GM23338 (cell line): ENCODE measurements at regions not wholly inside any gene's neighbourhood (a gene's known extent, or its start where the extent isn't known, plus 50 kb on each side); places are given as distances from the start of the nearest gene placed in this dataset.

Experiments used
- CREB1 ChIP-seq: fragments of 250-450 bp; sonication (Bioruptor Pico); IDR thresholded peaks from 2 replicates; pipeline ENCODE4 v1.5.0; 2020; ENCODE audit warnings: low read depth, mild to moderate bottlenecking, moderate library complexity
- EZH2 ChIP-seq: fragments of 200-600 bp; sonication (generic); IDR thresholded peaks from one replicate; pipeline ENCODE4 v1.8.0; 2017; ENCODE audit warnings: antibody characterized with exemption, mild to moderate bottlenecking, low read depth; ENCODE audit not compliant: unreplicated experiment
- EZH2phosphoT487 ChIP-seq: fragments of 200-600 bp; sonication (generic); IDR thresholded peaks from one replicate; pipeline ENCODE4 v1.8.1; 2018; ENCODE audit warnings: antibody characterized with exemption; ENCODE audit not compliant: unreplicated experiment
- JUNB ChIP-seq: IDR thresholded peaks from one replicate; pipeline ENCODE4 v1.6.1; 2016; ENCODE audit warnings: antibody characterized with exemption; ENCODE audit not compliant: unreplicated experiment
- NANOG ChIP-seq: IDR thresholded peaks from 2 replicates; pipeline ENCODE4 v1.6.1; 2016; ENCODE audit warnings: antibody characterized with exemption, borderline replicate concordance
- POLR2AphosphoS5 ChIP-seq: IDR thresholded peaks from 2 replicates; pipeline ENCODE4 v1.6.1; 2016; ENCODE audit warnings: antibody characterized with exemption, low read depth
- STAT1 ChIP-seq: IDR thresholded peaks from one replicate; pipeline ENCODE4 v1.6.1; 2016; ENCODE audit warnings: antibody characterized with exemption; ENCODE audit not compliant: unreplicated experiment
- ZNF114 ChIP-seq: fragments of 250-450 bp; sonication (Bioruptor Pico); IDR thresholded peaks from 2 replicates; pipeline ENCODE4 v1.5.0; 2020; ENCODE audit warnings: mild to moderate bottlenecking, moderate library complexity
- TF ChIP-seq, protein P1 (sequence below), 2 experiments: fragments of 200-600 bp in 1 of 2; sonication (generic) in 1 of 2; conservative IDR thresholded peaks; 2 replicates each; pipeline versions ENCODE4 v1.5.1 to v1.6.1; 2016 to 2017; ENCODE audit warnings: antibody characterized with exemption in 2 of 2, low read depth in 2 of 2, mild to moderate bottlenecking in 2 of 2, moderate library complexity in 1 of 2
- TF ChIP-seq, protein P2 (sequence below): IDR thresholded peaks from one replicate; pipeline ENCODE4 v1.6.1; 2018; ENCODE audit warnings: antibody characterized with exemption; ENCODE audit not compliant: unreplicated experiment
- TF ChIP-seq, protein P3 (sequence below): IDR thresholded peaks from 2 replicates; pipeline ENCODE4 v1.6.1; 2016; ENCODE audit warnings: antibody characterized with exemption
- TF ChIP-seq, protein P4 (sequence below): fragments of 250-450 bp; sonication (Bioruptor Pico); IDR thresholded peaks from 2 replicates; pipeline ENCODE4 v1.5.0; 2020; ENCODE audit warnings: mild to moderate bottlenecking, moderate library complexity

DNA sequence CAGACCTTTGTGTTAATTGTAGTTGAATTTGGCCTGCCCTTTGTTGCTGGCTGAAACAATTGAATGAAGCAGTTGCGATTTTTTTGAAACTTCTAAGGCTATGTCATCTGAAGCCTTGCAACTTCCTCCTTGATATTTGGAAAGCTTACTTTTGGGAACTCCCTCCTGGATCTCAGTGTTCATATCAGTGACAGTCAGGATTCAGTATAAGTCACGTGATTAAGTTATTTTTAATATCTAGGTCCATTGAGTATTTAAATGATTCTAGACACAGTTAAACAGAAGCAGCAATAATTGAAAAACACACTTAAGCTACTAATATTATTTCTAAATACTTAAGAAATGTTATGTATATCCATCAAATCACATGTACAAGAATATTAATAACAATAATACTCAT is 951.3 kb downstream of the GRIK2 start:
- TF ChIP-seq, protein P1, sequence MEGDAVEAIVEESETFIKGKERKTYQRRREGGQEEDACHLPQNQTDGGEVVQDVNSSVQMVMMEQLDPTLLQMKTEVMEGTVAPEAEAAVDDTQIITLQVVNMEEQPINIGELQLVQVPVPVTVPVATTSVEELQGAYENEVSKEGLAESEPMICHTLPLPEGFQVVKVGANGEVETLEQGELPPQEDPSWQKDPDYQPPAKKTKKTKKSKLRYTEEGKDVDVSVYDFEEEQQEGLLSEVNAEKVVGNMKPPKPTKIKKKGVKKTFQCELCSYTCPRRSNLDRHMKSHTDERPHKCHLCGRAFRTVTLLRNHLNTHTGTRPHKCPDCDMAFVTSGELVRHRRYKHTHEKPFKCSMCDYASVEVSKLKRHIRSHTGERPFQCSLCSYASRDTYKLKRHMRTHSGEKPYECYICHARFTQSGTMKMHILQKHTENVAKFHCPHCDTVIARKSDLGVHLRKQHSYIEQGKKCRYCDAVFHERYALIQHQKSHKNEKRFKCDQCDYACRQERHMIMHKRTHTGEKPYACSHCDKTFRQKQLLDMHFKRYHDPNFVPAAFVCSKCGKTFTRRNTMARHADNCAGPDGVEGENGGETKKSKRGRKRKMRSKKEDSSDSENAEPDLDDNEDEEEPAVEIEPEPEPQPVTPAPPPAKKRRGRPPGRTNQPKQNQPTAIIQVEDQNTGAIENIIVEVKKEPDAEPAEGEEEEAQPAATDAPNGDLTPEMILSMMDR (conservative IDR thresholded peaks at IDR 0.05; ENCODE audit: low read depth in 2 of 2) = no peak
- TF ChIP-seq POLR2AphosphoS5 = no peak
- TF ChIP-seq, protein P2, sequence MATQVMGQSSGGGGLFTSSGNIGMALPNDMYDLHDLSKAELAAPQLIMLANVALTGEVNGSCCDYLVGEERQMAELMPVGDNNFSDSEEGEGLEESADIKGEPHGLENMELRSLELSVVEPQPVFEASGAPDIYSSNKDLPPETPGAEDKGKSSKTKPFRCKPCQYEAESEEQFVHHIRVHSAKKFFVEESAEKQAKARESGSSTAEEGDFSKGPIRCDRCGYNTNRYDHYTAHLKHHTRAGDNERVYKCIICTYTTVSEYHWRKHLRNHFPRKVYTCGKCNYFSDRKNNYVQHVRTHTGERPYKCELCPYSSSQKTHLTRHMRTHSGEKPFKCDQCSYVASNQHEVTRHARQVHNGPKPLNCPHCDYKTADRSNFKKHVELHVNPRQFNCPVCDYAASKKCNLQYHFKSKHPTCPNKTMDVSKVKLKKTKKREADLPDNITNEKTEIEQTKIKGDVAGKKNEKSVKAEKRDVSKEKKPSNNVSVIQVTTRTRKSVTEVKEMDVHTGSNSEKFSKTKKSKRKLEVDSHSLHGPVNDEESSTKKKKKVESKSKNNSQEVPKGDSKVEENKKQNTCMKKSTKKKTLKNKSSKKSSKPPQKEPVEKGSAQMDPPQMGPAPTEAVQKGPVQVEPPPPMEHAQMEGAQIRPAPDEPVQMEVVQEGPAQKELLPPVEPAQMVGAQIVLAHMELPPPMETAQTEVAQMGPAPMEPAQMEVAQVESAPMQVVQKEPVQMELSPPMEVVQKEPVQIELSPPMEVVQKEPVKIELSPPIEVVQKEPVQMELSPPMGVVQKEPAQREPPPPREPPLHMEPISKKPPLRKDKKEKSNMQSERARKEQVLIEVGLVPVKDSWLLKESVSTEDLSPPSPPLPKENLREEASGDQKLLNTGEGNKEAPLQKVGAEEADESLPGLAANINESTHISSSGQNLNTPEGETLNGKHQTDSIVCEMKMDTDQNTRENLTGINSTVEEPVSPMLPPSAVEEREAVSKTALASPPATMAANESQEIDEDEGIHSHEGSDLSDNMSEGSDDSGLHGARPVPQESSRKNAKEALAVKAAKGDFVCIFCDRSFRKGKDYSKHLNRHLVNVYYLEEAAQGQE = no peak
- TF ChIP-seq EZH2 = no peak
- TF ChIP-seq STAT1 = no peak
- TF ChIP-seq EZH2phosphoT487 = no peak
- no peak for TF ChIP-seq ZNF114 (CRISPR knock-in tag)
- no peak for TF ChIP-seq NANOG
- TF ChIP-seq CREB1 = no peak
- no peak for TF ChIP-seq JUNB
- TF ChIP-seq, protein P3, sequence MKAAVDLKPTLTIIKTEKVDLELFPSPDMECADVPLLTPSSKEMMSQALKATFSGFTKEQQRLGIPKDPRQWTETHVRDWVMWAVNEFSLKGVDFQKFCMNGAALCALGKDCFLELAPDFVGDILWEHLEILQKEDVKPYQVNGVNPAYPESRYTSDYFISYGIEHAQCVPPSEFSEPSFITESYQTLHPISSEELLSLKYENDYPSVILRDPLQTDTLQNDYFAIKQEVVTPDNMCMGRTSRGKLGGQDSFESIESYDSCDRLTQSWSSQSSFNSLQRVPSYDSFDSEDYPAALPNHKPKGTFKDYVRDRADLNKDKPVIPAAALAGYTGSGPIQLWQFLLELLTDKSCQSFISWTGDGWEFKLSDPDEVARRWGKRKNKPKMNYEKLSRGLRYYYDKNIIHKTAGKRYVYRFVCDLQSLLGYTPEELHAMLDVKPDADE = no peak
- TF ChIP-seq, protein P4, sequence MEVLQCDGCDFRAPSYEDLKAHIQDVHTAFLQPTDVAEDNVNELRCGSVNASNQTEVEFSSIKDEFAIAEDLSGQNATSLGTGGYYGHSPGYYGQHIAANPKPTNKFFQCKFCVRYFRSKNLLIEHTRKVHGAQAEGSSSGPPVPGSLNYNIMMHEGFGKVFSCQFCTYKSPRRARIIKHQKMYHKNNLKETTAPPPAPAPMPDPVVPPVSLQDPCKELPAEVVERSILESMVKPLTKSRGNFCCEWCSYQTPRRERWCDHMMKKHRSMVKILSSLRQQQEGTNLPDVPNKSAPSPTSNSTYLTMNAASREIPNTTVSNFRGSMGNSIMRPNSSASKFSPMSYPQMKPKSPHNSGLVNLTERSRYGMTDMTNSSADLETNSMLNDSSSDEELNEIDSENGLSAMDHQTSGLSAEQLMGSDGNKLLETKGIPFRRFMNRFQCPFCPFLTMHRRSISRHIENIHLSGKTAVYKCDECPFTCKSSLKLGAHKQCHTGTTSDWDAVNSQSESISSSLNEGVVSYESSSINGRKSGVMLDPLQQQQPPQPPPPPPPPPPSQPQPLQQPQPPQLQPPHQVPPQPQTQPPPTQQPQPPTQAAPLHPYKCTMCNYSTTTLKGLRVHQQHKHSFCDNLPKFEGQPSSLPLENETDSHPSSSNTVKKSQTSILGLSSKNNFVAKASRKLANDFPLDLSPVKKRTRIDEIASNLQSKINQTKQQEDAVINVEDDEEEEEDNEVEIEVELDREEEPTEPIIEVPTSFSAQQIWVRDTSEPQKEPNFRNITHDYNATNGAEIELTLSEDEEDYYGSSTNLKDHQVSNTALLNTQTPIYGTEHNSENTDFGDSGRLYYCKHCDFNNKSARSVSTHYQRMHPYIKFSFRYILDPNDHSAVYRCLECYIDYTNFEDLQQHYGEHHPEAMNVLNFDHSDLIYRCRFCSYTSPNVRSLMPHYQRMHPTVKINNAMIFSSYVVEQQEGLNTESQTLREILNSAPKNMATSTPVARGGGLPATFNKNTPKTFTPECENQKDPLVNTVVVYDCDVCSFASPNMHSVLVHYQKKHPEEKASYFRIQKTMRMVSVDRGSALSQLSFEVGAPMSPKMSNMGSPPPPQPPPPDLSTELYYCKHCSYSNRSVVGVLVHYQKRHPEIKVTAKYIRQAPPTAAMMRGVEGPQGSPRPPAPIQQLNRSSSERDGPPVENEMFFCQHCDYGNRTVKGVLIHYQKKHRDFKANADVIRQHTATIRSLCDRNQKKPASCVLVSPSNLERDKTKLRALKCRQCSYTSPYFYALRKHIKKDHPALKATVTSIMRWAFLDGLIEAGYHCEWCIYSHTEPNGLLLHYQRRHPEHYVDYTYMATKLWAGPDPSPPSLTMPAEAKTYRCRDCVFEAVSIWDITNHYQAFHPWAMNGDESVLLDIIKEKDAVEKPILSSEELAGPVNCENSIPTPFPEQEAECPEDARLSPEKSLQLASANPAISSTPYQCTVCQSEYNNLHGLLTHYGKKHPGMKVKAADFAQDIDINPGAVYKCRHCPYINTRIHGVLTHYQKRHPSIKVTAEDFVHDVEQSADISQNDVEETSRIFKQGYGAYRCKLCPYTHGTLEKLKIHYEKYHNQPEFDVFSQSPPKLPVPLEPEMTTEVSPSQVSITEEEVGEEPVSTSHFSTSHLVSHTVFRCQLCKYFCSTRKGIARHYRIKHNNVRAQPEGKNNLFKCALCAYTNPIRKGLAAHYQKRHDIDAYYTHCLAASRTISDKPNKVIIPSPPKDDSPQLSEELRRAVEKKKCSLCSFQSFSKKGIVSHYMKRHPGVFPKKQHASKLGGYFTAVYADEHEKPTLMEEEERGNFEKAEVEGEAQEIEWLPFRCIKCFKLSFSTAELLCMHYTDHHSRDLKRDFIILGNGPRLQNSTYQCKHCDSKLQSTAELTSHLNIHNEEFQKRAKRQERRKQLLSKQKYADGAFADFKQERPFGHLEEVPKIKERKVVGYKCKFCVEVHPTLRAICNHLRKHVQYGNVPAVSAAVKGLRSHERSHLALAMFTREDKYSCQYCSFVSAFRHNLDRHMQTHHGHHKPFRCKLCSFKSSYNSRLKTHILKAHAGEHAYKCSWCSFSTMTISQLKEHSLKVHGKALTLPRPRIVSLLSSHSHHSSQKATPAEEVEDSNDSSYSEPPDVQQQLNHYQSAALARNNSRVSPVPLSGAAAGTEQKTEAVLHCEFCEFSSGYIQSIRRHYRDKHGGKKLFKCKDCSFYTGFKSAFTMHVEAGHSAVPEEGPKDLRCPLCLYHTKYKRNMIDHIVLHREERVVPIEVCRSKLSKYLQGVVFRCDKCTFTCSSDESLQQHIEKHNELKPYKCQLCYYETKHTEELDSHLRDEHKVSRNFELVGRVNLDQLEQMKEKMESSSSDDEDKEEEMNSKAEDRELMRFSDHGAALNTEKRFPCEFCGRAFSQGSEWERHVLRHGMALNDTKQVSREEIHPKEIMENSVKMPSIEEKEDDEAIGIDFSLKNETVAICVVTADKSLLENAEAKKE = no peak
